Activated T-cell treated with anti-CD3 and anti-CD28 coated beads for 48 hours (primary cell): ENCODE measurements at regions not wholly inside any gene's neighbourhood (a gene's known extent, or its start where the extent isn't known, plus 50 kb on each side); places are given as distances from the start of the nearest gene placed in this dataset.

ENCODE experiments used
- DNase-seq: peaks from one replicate; pipeline ENCODE4 v3.0.0-alpha.2; 2020; ENCODE audit warnings: low read depth

- no peak for DNase-seq
These were observed 209.6 kb upstream of the PCSK2 start for GRCh38 chr20:17017232-17017631.

DNA sequence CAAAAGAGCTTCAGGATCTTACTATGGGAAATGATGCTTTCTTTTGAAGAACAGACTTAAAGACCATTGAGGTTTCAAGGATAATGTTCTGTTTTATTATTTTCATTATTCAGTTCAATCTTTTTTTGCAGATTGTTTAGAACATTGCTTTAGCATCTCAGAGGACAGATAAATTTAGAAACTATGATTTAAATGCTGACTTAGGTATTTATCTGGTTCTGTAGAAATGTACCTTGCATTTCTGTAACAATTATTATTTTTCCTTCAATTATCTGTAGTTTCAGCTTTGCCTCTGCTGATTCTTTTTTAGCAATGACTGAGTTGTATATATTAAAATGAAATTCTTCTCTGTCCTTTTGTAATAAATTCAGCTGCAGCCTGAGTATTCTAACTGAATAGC, 205.4 kb upstream of the PCSK2 start:
- no peak for DNase-seq

DNA sequence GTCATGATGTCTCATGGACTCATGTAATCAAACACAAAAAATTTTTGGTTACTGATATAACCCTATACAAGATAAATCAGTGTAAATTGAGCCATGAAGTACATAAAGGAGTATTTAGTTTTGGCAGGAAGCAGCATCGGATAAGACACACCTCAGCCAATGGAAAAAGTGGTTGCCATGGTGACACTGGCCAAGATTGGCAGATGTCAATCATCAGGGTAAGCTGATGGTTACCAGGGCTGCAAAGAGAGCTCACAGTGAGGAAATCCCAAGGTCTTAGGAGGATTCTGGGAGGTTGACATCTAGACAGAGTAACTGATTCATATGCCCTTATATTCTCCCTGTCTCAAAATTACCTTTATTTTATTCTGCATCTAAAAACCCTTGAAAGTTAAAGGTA, 203.8 kb upstream of the PCSK2 start:
- DNase-seq = no peak

DNA sequence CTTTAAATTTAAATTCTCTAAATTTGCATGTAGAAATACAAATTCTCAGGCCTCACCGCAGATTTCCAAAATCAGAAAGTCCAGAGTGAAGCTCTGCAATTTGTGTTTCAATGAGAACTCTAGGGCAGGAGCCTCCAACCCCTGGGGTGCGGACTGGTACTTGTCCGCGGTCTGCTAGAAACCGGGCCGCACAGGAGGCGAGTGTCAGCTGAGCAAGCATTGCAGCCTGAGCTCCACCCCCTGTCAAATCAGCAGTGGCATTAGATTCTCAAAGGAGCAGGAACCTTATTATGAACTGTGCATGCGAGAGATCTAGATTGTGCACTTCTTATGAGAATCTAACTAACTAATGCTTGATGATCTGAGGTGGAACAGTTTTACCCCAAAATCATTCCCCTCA, 203.0 kb upstream of the PCSK2 start:
- no peak for DNase-seq

DNA sequence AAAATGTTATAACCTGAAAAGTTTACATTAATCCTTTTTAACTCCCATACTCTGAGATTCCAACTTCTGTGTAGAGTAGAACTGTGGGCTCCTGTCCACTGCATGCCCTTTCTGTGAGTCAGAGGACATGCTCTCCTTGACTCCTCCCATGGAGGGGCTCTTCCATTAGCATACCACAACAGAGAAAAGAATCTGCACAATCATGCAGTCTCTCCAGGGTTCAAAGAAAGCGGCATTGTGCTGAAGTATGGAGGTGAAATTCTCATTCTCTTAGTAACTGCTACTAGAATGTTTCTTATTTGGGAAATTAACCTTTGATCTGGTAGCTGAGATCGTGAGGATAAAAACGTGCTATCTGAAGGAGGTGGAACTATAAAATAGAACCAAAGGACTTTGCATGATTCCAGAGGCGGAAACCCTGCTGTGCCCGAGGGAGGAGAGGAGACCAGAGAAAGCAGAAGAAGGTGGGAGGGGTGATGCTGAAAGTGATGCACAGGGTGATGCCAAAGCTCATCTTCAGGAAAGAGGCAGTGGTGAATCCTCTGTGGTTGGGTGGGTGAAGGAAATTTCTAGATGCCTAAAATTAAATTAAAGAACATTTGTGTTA, 202.2 kb upstream of the PCSK2 start:
- no peak for DNase-seq

DNA sequence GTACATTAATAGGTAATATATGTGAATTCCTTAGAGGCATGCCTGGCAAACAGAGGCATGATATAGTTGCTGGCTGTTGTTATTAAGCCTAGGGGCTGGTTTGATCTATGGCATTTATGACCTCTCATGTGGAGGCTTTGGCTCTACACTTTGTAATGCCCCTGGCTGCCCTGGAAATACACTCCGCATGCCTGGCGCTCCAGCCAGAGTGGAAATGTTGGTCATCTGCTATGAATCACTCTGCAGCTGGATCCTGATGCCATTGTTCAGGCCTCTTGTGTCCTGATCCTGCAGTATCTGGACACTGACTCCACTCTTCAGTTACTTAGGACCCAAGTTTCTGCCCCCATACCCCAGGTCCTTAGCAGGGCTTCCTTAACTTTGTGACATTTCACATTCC, 200.5 kb upstream of the PCSK2 start:
- no peak for DNase-seq

GRCh38 chr20:17029698-17030097, 197.1 kb upstream of the PCSK2 start:
- no peak for DNase-seq

- DNase-seq = no peak
These were observed 190.3 kb upstream of the PCSK2 start for GRCh38 chr20:17036541-17036940.

DNA sequence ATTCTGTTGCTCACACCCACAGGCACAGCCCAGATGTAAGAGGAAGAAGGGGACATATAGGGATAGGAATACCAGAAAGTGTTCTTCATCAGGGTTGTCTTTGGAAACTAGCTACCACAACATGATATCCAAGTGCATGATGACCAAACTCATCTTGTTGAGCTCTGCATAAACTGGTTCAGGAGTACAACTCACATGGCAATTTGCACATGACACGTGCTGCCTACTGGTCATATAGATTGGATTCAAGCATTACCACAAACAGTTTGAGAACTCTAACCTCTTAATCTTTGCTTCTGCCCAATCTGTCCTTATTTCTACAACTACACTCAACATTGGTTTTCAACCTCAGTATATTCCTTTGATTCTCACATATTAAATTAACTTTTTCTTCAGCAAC, 184.7 kb upstream of the PCSK2 start:
- DNase-seq = no peak

- DNase-seq = no peak
These were observed 183.5 kb upstream of the PCSK2 start for GRCh38 chr20:17043323-17043722.

GRCh38 chr20:17044891-17045290, 181.9 kb upstream of the PCSK2 start:
- no peak for DNase-seq

- DNase-seq = no peak
These were observed 167.4 kb upstream of the PCSK2 start for GRCh38 chr20:17059465-17059864.

DNA sequence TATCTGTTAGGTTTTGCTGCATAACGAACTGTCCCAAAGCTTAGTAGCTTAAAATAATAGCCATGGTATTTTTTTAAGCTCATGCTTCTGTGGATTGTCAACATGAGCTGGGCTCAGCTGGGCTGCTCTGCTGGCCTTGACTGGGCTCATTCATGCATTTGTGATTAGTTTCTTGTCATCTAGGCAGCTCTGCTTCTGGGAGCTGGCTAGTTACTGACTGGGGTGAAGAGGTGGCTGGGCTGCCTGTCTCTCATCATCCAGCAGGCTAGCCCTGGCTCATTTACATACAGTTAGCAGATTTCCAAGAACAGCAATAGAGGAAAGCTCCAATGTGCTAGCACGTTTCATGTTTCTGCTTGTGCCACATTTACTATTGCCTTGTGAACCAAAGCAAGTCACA, 165.1 kb upstream of the PCSK2 start:
- DNase-seq = no peak

DNA sequence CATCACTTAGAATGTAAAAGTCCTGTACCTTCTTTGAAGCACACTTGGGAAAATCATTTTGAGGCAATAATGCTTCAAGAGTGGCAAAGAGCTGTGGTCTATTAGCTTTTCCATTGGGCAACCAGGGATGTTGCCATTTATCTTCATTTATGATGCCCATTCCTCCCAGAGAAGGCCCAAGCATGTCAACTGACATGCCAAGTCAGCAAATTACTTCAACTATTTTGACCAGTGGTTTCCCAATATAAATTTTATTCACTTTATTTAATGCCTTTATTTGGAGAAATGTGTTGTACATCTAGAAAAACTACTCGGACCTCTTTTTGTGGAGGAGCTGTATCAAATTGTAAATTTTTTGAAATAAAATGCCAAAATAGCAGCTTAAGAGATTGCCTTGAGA, 164.1 kb upstream of the PCSK2 start:
- DNase-seq = no peak

DNA sequence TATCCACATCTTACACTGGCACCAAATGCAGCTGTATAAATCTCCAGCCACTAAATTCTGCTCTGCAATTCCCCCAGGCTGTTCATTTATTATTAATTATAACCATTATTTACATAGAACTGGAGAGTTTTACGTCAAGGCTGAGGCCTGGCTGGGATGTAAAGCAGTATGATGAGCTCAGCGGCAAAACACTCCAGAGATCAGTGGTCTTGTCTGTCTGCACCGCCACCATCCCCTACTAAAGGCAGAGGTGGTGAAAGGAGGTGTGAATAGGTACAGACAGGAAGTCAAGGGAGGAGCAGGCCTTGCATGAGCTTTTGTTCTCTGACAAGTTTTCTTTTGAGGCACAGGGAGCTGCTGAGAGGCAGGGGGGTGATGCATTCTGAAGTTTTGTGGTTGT, 159.9 kb upstream of the PCSK2 start:
- DNase-seq = no peak

DNA sequence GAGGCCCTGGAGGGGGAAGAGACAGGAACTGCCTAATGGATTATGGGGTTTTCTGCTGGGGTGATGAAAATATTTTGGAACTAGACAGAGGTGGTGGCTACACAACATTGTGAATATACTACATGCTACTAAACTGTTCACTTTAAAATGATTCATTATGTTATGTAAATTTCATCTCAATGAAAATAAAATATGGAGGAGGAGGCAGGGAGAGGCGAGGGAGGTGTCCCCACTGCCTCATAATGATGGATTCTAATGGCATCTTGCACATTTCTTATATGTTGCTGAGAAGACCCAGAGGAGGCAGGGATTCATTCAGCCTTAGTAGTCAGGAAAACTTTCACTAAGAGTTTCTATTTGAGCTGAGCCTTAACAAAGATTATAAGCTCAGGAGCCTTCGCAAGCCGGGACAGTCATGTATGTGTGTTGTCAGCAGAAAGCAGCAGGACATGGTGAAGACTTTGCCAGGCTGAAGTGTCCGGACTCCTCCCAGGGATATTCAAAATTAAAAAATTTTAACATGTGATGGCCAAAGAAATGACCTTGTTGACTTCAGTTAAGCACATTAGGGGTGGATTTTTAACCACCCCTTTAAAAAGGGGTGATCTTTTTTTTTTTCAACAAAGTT, 158.6 kb upstream of the PCSK2 start:
- no peak for DNase-seq

GRCh38 chr20:17077030-17077429, 149.8 kb upstream of the PCSK2 start:
- no peak for DNase-seq

DNA sequence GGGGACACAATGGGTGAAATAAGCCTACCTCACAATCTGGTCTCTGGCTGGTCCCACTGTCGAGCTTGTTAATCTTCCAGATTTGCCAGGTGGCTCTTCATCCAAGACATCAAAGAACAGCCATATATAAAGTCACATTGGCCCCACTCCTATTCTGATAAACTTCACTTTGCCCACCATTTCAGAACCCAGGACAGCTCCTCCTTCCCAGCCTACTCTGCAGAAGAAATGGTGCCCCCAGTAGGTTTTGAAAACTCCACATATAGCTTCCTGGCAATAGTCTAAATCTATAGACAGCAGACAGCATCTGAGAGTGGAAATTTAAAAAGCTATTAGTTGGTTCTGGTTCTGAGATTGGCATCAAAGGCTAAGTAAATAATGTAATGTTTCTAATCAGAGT, 143.1 kb upstream of the PCSK2 start:
- no peak for DNase-seq

DNA sequence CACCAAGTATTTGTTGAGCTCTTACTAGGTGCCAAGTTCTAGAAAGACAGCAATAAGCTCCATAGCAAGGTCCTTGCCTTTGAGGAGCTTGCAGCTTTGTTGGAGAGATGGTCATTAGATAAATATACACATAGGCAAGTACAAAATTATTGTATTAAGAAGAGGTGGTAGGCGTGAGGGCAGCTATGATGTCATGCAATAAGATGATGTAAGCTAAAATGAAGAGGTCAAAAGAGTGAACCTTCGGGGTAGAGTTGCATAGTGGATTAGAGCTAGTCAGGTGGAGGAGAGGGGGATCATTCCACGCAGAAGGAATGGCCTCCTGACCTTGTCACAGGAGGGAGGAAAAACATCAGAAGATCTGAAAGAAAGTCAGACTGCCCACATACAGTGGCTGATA, 141.9 kb upstream of the PCSK2 start:
- DNase-seq = no peak

DNA sequence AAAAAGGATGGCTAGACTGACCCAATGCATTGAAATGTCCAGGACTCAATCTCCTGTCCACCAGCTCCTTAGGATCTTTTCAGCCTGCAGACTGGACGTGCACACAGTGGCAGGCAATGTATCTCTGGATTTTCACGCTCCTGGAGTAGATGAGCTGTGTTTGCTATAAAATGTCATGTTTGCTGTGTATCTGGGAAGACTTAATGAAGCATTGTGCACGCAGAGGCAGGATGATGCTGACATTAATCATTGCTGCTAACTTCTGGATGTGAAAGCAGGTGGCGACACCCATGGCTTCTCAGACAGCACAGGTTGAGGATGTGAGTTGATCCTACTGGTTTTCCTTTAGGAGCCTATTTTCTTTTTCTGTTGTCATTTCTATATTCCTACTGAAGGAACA, 133.1 kb upstream of the PCSK2 start:
- no peak for DNase-seq

DNA sequence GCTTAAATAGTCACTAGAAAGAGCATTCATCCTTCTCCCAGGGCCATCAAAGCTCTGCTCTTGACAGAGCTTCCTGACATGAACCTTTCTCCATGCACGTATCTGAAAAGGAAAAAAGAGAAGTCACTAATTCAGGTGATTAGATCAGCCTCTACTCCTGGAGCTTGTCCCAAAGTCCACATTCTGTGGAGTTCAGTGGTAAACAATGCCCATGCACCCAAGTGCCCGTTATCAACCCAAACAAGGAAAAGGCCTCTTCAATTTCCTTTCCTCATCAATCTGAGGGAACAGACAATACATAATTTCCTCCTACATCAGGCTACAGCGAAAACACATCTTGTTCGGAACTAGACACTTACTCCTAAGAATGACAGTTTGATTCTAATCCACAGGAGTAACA, 129.2 kb upstream of the PCSK2 start:
- DNase-seq = no peak

- DNase-seq = no peak
These were observed 126.3 kb upstream of the PCSK2 start for GRCh38 chr20:17100506-17100905.

DNA sequence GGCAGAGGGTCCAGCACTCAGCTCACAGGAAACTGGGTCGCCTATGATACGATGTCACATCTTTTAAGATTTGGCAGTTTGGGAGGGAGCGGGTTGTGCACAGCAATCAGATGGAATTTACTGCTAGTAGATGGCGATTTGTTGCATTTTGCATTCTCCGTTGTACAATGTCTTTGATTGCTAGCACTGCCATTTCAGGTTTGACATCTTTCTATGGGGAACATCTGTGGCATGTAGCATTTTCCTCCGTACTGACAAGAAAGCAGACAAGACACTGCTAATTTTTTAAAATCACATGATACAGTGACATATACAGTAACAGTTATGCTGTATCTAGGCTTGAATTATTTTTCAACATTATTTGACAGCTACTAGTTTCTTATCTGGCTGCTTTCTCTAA, 119.7 kb upstream of the PCSK2 start:
- DNase-seq = no peak

- no peak for DNase-seq
These were observed 117.9 kb upstream of the PCSK2 start for GRCh38 chr20:17108896-17109295.

- no peak for DNase-seq
These were observed 117.5 kb upstream of the PCSK2 start for GRCh38 chr20:17109307-17109706.
